Spleen (tissue), 11 donors: ENCODE measurements at regions not wholly inside any gene's neighbourhood (a gene's known extent, or its start where the extent isn't known, plus 50 kb on each side); places are given as distances from the start of the nearest gene placed in this dataset.

Source experiments
- DNase-seq: peaks from one replicate; pipeline ENCODE4 v3.0.0-alpha.2; 2020
- H3K27ac ChIP-seq, 8 donors: fragments of 200-600 bp; sonication (generic) in 7 of 8; 1 replicate in 4 of 8; 2 replicates in 4 of 8; pipeline versions ENCODE4 v1.5.0 to v1.8.0; 2016 to 2021; ENCODE audit warnings: inconsistent platforms in 4 of 8, mild to moderate bottlenecking in 4 of 8, moderate library complexity in 1 of 8
- H3K27me3 ChIP-seq, 7 donors: fragments of 200-600 bp; sonication (generic) in 6 of 7; replicated peaks in 1 of 7; 1 replicate in 4 of 7; 2 replicates in 3 of 7; pipeline versions ENCODE4 v1.5.0 to v1.8.0; 2016 to 2021; ENCODE audit warnings: inconsistent platforms in 3 of 7, mild to moderate bottlenecking in 1 of 7
- H3K36me3 ChIP-seq, 6 donors: fragments of 200-600 bp; sonication (generic) in 5 of 6; 1 replicate in 4 of 6; 2 replicates in 2 of 6; pipeline versions ENCODE4 v1.5.0 to v1.8.0; 2016 to 2021; ENCODE audit warnings: inconsistent platforms in 2 of 6
- H3K4me1 ChIP-seq, 6 donors: fragments of 200-600 bp; sonication (generic) in 5 of 6; 1 replicate in 3 of 6; 2 replicates in 3 of 6; pipeline versions ENCODE4 v1.5.0 to v1.8.0; 2016 to 2021; ENCODE audit warnings: inconsistent platforms in 3 of 6
- H3K4me3 ChIP-seq, 8 donors: fragments of 200-600 bp; sonication (generic) in 7 of 8; 1 replicate in 4 of 8; 2 replicates in 4 of 8; pipeline versions ENCODE4 v1.5.0 to v1.8.0; 2016 to 2021; ENCODE audit warnings: inconsistent platforms in 4 of 8, mild to moderate bottlenecking in 4 of 8, moderate library complexity in 2 of 8
- H3K9me3 ChIP-seq, 8 donors: fragments of 200-600 bp; sonication (generic) in 7 of 8; 1 replicate in 4 of 8; 2 replicates in 4 of 8; pipeline versions ENCODE4 v1.5.0 to v1.8.0; 2016 to 2021; ENCODE audit warnings: inconsistent platforms in 4 of 8
- POLR2A ChIP-seq, 3 donors: fragments of 450-650 bp; IDR thresholded peaks; one replicate each; pipeline ENCODE4 v1.5.1; 2017; ENCODE audit warnings: antibody characterized with exemption in 3 of 3, mild to moderate bottlenecking in 1 of 3
- POLR2AphosphoS5 ChIP-seq, 3 donors: sonication (generic); formaldehyde crosslinking; IDR thresholded peaks; one replicate each; pipeline ENCODE4 v1.5.1; 2017; ENCODE audit warnings: antibody characterized with exemption in 3 of 3
- WGBS, 5 donors: extraction: QIAGEN DNeasy Blood & Tissue Kit in 3 of 5; methylation state at CpG; one replicate each; pipeline versions ENCODE4 v1.1.5 to v1.1.7; 2013 to 2018; 5-methylcytosine and 5-hydroxymethylcytosine counted together
- intact Hi-C: fragments of 100-400 bp; cut with DNase I; formaldehyde crosslinking; loops from one replicate; pipeline ENCODE4 v1.15.0; 2023; ENCODE audit warnings: low total_unique reads
- TF ChIP-seq, protein P1 (sequence below), 11 experiments: fragments of 200-600 bp in 7 of 11; fragments of 450-650 bp in 4 of 11; sonication (generic) in 4 of 11; IDR thresholded peaks in 8 of 11; conservative IDR thresholded peaks in 3 of 11; 1 replicate in 7 of 11; 2 replicates in 4 of 11; pipeline versions ENCODE4 v1.4.0 to v1.8.0; 2016 to 2021; ENCODE audit warnings: antibody characterized with exemption in 11 of 11, inconsistent platforms in 4 of 11, mild to moderate bottlenecking in 1 of 11
- donor health status: healthy with polysubstance abuse.
- donor health status: DM: no; HTN: no; CAD: no; lungs with moderate emphysema.
- donor health status: DM: no; HTN: no; CAD: no.
- donor health status: Bipolar disorder and iron deficiency.
- donor health status: healthy.
- donor health status: DM: no; HTN: no; CAD: no.
- donor health status: DM: yes; HTN: yes; CAD: no.

- 51 to 62% (median 54%) methylated on average over 3 of the region's 3 CpGs for WGBS, 5 donors
- Histone ChIP-seq H3K36me3 (no peaks in the 10 kb centered on the region), H3K4me3 (no peak overlapping the region), H3K27me3 (no peaks in the 10 kb centered on the region), H3K9me3 (peaks cover 0 to 3% (median 0%) of the 10 kb centered on the region in 8 donors), H3K4me1 (no peaks in the 10 kb centered on the region), H3K27ac (no peak overlapping the region)
- TF ChIP-seq POLR2AphosphoS5 (IDR thresholded peaks at IDR 0.05) (no peak), POLR2A (IDR thresholded peaks at IDR 0.05) (no peak)
- TF ChIP-seq, protein P1, sequence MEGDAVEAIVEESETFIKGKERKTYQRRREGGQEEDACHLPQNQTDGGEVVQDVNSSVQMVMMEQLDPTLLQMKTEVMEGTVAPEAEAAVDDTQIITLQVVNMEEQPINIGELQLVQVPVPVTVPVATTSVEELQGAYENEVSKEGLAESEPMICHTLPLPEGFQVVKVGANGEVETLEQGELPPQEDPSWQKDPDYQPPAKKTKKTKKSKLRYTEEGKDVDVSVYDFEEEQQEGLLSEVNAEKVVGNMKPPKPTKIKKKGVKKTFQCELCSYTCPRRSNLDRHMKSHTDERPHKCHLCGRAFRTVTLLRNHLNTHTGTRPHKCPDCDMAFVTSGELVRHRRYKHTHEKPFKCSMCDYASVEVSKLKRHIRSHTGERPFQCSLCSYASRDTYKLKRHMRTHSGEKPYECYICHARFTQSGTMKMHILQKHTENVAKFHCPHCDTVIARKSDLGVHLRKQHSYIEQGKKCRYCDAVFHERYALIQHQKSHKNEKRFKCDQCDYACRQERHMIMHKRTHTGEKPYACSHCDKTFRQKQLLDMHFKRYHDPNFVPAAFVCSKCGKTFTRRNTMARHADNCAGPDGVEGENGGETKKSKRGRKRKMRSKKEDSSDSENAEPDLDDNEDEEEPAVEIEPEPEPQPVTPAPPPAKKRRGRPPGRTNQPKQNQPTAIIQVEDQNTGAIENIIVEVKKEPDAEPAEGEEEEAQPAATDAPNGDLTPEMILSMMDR (IDR thresholded peaks at IDR 0.05 in 8 of 11, conservative IDR thresholded peaks at IDR 0.05 in 3 of 11), result no peak
- DNase-seq, result no peak
- intact Hi-C loops, result no loop called here
These were observed 784.8 kb downstream of the EPHA7 start for GRCh38 chr6:92634561-92634960.

DNA sequence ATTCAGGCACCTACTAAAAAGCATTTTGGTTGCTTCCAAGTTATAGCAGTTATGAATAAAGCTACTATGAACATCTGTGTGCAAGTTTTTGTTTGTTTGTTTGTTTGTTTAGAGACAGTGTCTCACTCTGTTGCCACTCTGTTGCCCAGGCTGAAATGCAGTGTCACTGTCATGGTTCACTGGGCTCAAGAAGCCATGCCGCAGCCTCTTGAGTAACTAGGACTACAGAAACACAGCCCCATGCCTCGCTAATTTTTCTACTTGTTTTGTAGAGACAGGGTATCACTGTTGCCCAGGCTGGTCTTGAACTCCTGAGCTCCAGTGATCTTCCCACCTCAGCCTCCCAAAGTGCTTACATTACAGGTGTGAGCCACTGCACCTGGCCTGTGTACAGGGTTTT, 795.9 kb downstream of the EPHA7 start:
- no peaks in the 10 kb centered on the region for H3K27me3 ChIP-seq
- TF ChIP-seq, protein P1 (IDR thresholded peaks at IDR 0.05 in 8 of 11, conservative IDR thresholded peaks at IDR 0.05 in 3 of 11), result no peak
- TF ChIP-seq POLR2A (IDR thresholded peaks at IDR 0.05) (no peak), POLR2AphosphoS5 (IDR thresholded peaks at IDR 0.05) (no peak)
- H3K4me3 ChIP-seq, result no peak overlapping the region
- H3K9me3 ChIP-seq, result peaks cover 0 to 6% (median 0%) of the 10 kb centered on the region in 8 donors
- intact Hi-C loops, result no loop called here
- no peak for DNase-seq
- H3K4me1 ChIP-seq, result no peaks in the 10 kb centered on the region
- no peaks in the 10 kb centered on the region for H3K36me3 ChIP-seq
- WGBS, 5 donors, result 75 to 94% (median 92%) methylated on average over 2 of the region's 2 CpGs
- no peak overlapping the region for H3K27ac ChIP-seq

GRCh38 chr6:92617721-92618120, 801.6 kb downstream of the EPHA7 start:
- Histone ChIP-seq H3K9me3 (peaks cover 0 to 20% (median 13%) of the 10 kb centered on the region in 8 donors), H3K4me3 (no peak overlapping the region), H3K4me1 (no peaks in the 10 kb centered on the region), H3K27me3 (no peaks in the 10 kb centered on the region), H3K36me3 (no peaks in the 10 kb centered on the region), H3K27ac (no peak overlapping the region)
- TF ChIP-seq, protein P1 (IDR thresholded peaks at IDR 0.05 in 8 of 11, conservative IDR thresholded peaks at IDR 0.05 in 3 of 11), result no peak
- TF ChIP-seq POLR2A (IDR thresholded peaks at IDR 0.05) (no peak), POLR2AphosphoS5 (IDR thresholded peaks at IDR 0.05) (no peak)
- WGBS, 5 donors, result 73 to 81% (median 77%) methylated on average over 3 of the region's 3 CpGs
- intact Hi-C loops, result no loop called here
- no peak for DNase-seq

- intact Hi-C loops, result no loop called here
- no peaks in the 10 kb centered on the region for H3K4me1 ChIP-seq
- TF ChIP-seq, protein P1 (IDR thresholded peaks at IDR 0.05 in 8 of 11, conservative IDR thresholded peaks at IDR 0.05 in 3 of 11), result no peak
- TF ChIP-seq POLR2AphosphoS5 (IDR thresholded peaks at IDR 0.05) (no peak), POLR2A (IDR thresholded peaks at IDR 0.05) (no peak)
- no peaks in the 10 kb centered on the region for H3K36me3 ChIP-seq
- H3K4me3 ChIP-seq, result no peak overlapping the region
- DNase-seq, result no peak
- H3K27ac ChIP-seq, result no peak overlapping the region
- WGBS, 5 donors, result 79 to 84% (median 81%) methylated on average over 5 of the region's 5 CpGs
- H3K9me3 ChIP-seq, result peaks cover 0 to 31% (median 17%) of the 10 kb centered on the region in 8 donors
- H3K27me3 ChIP-seq, result no peaks in the 10 kb centered on the region
These were observed 810.6 kb downstream of the EPHA7 start for GRCh38 chr6:92608751-92609150.
